Glutamatergic neuron (in vitro differentiated cells): ENCODE measurements at regions not wholly inside any gene's neighbourhood (a gene's known extent, or its start where the extent isn't known, plus 50 kb on each side); places are given as distances from the start of the nearest gene placed in this dataset.

Experiments used
- DNase-seq: peaks from one replicate; pipeline ENCODE4 v3.0.0; 2022
- H3K27ac Mint-ChIP-seq: one replicate; pipeline ENCODE4 v1.8.0; 2020; ENCODE audit warnings: mild to moderate bottlenecking, mixed read lengths, inconsistent platforms; ENCODE audit not compliant: unreplicated experiment
- H3K27me3 Mint-ChIP-seq: one replicate; pipeline ENCODE4 v1.8.0; 2020; ENCODE audit warnings: mild to moderate bottlenecking, moderate library complexity, mixed read lengths, inconsistent platforms; ENCODE audit not compliant: unreplicated experiment
- H3K36me3 Mint-ChIP-seq: one replicate; pipeline ENCODE4 v1.8.0; 2020; ENCODE audit warnings: mild to moderate bottlenecking, mixed read lengths, inconsistent platforms; ENCODE audit not compliant: unreplicated experiment
- H3K4me1 Mint-ChIP-seq: one replicate; pipeline ENCODE4 v1.8.0; 2020; ENCODE audit warnings: mild to moderate bottlenecking, low read depth, mixed read lengths, inconsistent platforms; ENCODE audit not compliant: unreplicated experiment
- H3K4me3 Mint-ChIP-seq: one replicate; pipeline ENCODE4 v1.8.0; 2020; ENCODE audit warnings: mild to moderate bottlenecking, mixed read lengths, inconsistent platforms; ENCODE audit not compliant: unreplicated experiment
- H3K9me3 Mint-ChIP-seq: one replicate; pipeline ENCODE4 v1.8.0; 2020; ENCODE audit warnings: mild to moderate bottlenecking, moderate library complexity, mixed read lengths, inconsistent platforms; ENCODE audit not compliant: unreplicated experiment
- CTCF ChIP-seq: fragments of 200-600 bp; sonication (generic); IDR thresholded peaks from one replicate; pipeline ENCODE4 v1.5.0; 2021; ENCODE audit not compliant: partially characterized antibody, unreplicated experiment

DNA sequence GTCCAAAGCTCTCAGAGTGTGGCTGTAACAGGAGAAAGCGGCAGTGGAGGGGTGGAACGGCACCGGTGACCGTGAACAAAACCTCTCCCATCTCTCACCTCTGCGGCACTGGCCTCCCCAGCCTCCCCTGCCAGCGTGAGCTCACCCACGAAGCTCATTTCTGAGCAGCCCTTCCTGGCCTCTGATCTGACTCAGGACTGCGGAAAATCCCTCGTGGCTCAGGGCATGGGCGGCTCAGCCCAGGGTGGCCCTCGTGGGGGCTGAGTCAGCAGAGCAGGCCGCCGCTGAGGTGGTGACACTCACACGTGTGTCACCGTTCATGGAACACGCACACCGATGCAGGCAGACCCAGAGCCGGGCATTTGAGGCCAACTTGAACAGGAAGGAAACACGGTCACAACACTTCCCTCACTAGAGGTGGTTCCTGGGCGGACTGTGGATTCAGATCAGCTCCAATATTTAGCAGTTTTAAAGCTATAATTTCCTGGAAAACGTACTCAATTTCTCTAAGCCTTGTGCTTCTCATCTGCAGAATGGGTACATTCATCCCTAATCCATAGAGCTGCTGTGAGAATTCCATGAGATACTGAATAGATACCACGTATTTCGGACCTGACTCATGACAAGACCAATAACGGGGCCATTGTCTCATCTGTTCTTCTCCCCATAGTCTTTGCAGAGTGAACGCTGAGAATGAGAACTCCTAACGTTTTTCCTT, 115.0 kb upstream of the TMPRSS2 start:
- DNase-seq = no peak
- H3K27ac Mint-ChIP-seq = no peak overlapping the region
- no peak for TF ChIP-seq CTCF
- H3K27me3 Mint-ChIP-seq = peaks cover 8% of the 10 kb centered on the region
- peaks cover 2% of the 10 kb centered on the region for H3K4me1 Mint-ChIP-seq
- no peak overlapping the region for H3K4me3 Mint-ChIP-seq
- H3K9me3 Mint-ChIP-seq = peaks cover 5% of the 10 kb centered on the region
- peaks cover 11% of the 10 kb centered on the region for H3K36me3 Mint-ChIP-seq

DNA sequence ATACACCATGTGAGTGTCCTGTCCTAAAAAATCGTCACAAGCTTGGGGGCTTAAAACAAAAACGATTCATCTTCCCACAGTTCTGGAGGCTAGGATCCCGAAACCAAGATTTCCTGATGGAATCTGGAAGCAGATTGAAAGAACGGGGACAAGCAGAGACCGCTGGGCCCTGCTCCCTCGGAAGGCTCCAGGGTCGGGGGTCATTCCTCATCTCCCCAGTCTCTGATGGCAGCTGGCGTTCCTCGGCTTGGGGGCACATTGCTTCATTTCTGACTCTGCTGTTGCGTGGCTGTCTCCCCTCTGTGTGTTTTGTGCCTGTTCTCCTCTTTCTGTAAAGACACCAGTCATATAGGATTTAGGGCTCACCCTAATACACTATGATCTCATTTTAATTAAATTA, 114.2 kb upstream of the TMPRSS2 start:
- Mint-ChIP-seq H3K9me3 (peaks cover 5% of the 10 kb centered on the region), H3K4me3 (no peak overlapping the region), H3K4me1 (peaks cover 2% of the 10 kb centered on the region), H3K27ac (no peak overlapping the region), H3K36me3 (peaks cover 11% of the 10 kb centered on the region), H3K27me3 (peaks cover 8% of the 10 kb centered on the region)
- TF ChIP-seq CTCF = no peak
- DNase-seq = no peak

DNA sequence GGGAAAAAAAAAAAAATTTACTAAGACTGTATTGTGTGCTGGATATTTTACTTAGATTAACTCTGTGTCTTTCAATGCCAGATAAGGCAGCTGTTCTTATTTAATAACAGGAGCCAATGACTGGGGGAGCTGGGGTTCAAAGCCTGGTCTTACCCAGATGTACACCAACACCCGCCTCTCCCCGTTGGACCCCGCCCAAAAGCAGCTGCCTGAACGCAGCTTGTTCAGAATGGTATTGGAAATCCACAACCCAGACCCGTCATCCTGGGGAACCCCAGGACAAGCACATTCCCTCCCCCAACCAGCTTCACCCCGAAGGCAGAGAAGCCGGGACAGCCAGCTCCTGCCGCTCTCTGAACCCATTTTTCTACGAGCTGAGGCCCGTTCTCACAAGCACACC, 113.6 kb upstream of the TMPRSS2 start:
- peaks cover 8% of the 10 kb centered on the region for H3K27me3 Mint-ChIP-seq
- TF ChIP-seq CTCF = no peak
- peaks cover 5% of the 10 kb centered on the region for H3K9me3 Mint-ChIP-seq
- H3K27ac Mint-ChIP-seq = no peak overlapping the region
- peaks cover 11% of the 10 kb centered on the region for H3K36me3 Mint-ChIP-seq
- H3K4me1 Mint-ChIP-seq = peaks cover 2% of the 10 kb centered on the region
- H3K4me3 Mint-ChIP-seq = no peak overlapping the region
- no peak for DNase-seq

DNA sequence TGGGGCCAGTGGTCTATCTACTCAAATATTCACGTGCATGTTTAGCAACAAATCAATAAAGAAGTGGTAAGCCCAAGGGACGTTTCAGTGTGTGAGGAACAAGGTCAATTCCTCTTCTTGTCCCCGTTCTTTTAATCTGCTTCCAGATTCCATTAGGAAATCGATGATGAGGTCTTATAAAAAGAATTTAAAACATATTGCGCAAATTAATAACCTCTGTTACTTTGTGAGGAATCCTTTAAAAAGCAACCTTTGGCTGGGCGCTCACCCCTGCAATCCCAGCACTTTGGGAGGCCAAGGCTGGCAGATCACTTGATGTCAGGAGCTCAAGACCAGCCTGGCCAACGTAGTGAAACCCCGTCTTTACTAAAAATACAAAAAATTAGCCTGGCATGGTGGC, 113.0 kb upstream of the TMPRSS2 start:
- Mint-ChIP-seq H3K9me3 (peaks cover 3% of the 10 kb centered on the region), H3K4me3 (no peak overlapping the region), H3K36me3 (peaks cover 11% of the 10 kb centered on the region), H3K4me1 (peaks cover 3% of the 10 kb centered on the region), H3K27me3 (peaks cover 6% of the 10 kb centered on the region), H3K27ac (no peak overlapping the region)
- no peak for DNase-seq
- no peak for TF ChIP-seq CTCF

DNA sequence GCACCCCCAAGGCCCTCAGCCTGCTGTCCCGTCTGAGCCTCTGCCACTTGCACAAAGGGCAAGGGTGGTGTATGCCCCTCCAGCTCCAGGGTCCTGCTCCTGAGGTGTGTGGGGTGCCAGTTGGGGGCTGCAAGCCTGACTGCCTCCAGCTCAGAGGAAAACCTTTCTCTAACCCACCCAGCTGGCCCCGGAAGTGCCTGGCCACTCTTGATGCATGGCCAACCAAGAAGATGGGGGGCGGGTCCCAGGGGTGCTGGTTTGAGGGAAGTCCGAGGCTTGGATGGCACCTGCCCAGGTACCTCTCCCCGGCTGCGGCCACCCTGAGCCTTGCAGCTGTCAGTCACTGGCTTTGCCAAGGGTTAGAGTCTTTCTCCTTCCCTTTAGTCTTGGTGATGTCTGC, 112.6 kb upstream of the TMPRSS2 start:
- Mint-ChIP-seq H3K36me3 (peaks cover 11% of the 10 kb centered on the region), H3K9me3 (peaks cover 3% of the 10 kb centered on the region), H3K27me3 (peaks cover 4% of the 10 kb centered on the region), H3K4me1 (peaks cover 5% of the 10 kb centered on the region), H3K27ac (no peak overlapping the region), H3K4me3 (no peak overlapping the region)
- no peak for TF ChIP-seq CTCF
- no peak for DNase-seq
